ENCODE measurements at regions not wholly inside any gene's neighbourhood (a gene's known extent, or its start where the extent isn't known, plus 50 kb on each side); places are given as distances from the start of the nearest gene placed in this dataset.

DNA sequence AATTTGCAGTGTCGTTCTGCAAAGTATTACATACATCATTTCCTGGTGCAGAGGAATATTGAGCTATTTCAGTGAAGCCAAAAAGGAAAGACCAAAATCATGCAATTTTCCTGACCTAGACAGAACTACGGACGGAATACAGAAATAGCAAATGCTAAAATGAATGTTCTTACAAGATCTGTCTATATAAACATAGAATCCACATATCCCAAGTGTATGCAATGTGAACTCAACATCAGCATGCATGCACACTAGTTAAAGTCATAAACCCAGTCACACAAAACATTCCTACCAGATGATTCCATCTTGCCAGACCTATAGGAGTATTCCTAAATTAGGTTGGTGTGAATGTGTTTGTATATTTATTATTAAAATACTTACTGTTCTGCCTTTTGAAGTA lies 383.7 kb upstream of the ZNF507 start:
- H3K4me3 ChIP-seq (ENCODE audit: low read length), result no peak overlapping the region
- H3K9me2 ChIP-seq (replicated peaks; ENCODE audit: insufficient read depth, low read length), result no peaks in the 10 kb centered on the region
- peaks cover 60% of the 10 kb centered on the region for H3K27me3 ChIP-seq (replicated peaks; ENCODE audit: insufficient read depth, low read length)
- DNase-seq, result no peak
- no peaks in the 10 kb centered on the region for H3F3A ChIP-seq (ENCODE audit: insufficient read depth, low read length)
- no peak overlapping the region for H3K27ac ChIP-seq (ENCODE audit: low read length)
- H3K4me2 ChIP-seq (ENCODE audit: low read depth, low read length), result no peak overlapping the region
- H3K9me3 ChIP-seq (replicated peaks; ENCODE audit: insufficient read depth, low read length), result no peaks in the 10 kb centered on the region
- H3K4me1 ChIP-seq (ENCODE audit: low read length), result no peaks in the 10 kb centered on the region
- no peaks in the 10 kb centered on the region for H3K36me3 ChIP-seq (replicated peaks; ENCODE audit: insufficient read depth, low read length)
- no peaks in the 10 kb centered on the region for H3K79me2 ChIP-seq (ENCODE audit: low read length)
- no peak overlapping the region for H2AFZ ChIP-seq (ENCODE audit: low read length)
- no peak overlapping the region for H3K9ac ChIP-seq (ENCODE audit: low read length)
- TF ChIP-seq EZH2 (optimal IDR thresholded peaks at IDR 0.05; ENCODE audit: low read depth, low read length), result no peak
- TF ChIP-seq, protein P1, sequence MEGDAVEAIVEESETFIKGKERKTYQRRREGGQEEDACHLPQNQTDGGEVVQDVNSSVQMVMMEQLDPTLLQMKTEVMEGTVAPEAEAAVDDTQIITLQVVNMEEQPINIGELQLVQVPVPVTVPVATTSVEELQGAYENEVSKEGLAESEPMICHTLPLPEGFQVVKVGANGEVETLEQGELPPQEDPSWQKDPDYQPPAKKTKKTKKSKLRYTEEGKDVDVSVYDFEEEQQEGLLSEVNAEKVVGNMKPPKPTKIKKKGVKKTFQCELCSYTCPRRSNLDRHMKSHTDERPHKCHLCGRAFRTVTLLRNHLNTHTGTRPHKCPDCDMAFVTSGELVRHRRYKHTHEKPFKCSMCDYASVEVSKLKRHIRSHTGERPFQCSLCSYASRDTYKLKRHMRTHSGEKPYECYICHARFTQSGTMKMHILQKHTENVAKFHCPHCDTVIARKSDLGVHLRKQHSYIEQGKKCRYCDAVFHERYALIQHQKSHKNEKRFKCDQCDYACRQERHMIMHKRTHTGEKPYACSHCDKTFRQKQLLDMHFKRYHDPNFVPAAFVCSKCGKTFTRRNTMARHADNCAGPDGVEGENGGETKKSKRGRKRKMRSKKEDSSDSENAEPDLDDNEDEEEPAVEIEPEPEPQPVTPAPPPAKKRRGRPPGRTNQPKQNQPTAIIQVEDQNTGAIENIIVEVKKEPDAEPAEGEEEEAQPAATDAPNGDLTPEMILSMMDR (IDR thresholded peaks at IDR 0.05; ENCODE audit: low read length), result no peak
- TF ChIP-seq EZH2phosphoT487 (IDR thresholded peaks at IDR 0.05; ENCODE audit: low read length), result no peak
- no peaks in the 10 kb centered on the region for H4K20me1 ChIP-seq (ENCODE audit: insufficient read depth, low read length)

DNA sequence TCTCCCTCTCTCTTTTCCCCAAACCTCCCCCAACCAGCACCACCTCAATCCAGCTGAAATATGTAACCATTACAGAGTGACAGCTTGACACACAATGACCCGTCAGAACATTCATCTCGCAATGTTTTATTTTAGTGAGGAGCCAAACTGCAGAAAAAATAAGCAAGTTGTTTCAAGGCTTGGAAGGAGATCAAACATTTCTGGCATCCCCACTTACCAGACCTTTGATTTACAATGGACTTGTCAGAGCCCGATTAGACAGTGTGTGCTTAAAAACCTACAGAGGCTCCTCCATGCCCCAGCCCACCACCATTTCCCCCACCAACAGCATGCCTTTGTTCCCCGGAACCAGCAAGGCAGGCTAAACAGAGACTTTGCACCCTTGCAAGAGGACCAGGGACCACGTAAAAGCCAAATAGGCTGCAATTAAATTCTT lies 382.8 kb upstream of the ZNF507 start:
- H4K20me1 ChIP-seq (ENCODE audit: insufficient read depth, low read length), result no peaks in the 10 kb centered on the region
- no peak overlapping the region for H3K9ac ChIP-seq (ENCODE audit: low read length)
- H3F3A ChIP-seq (ENCODE audit: insufficient read depth, low read length), result no peaks in the 10 kb centered on the region
- H3K4me3 ChIP-seq (ENCODE audit: low read length), result no peak overlapping the region
- H3K27me3 ChIP-seq (replicated peaks; ENCODE audit: insufficient read depth, low read length), result peaks cover 69% of the 10 kb centered on the region
- no peak overlapping the region for H2AFZ ChIP-seq (ENCODE audit: low read length)
- H3K9me3 ChIP-seq (replicated peaks; ENCODE audit: insufficient read depth, low read length), result no peaks in the 10 kb centered on the region
- no peaks in the 10 kb centered on the region for H3K36me3 ChIP-seq (replicated peaks; ENCODE audit: insufficient read depth, low read length)
- no peak for DNase-seq
- no peaks in the 10 kb centered on the region for H3K79me2 ChIP-seq (ENCODE audit: low read length)
- no peak overlapping the region for H3K27ac ChIP-seq (ENCODE audit: low read length)
- H3K4me1 ChIP-seq (ENCODE audit: low read length), result no peaks in the 10 kb centered on the region
- H3K4me2 ChIP-seq (ENCODE audit: low read depth, low read length), result no peak overlapping the region
- TF ChIP-seq EZH2phosphoT487 (IDR thresholded peaks at IDR 0.05; ENCODE audit: low read length), result no peak
- no peak for TF ChIP-seq EZH2 (optimal IDR thresholded peaks at IDR 0.05; ENCODE audit: low read depth, low read length)
- TF ChIP-seq, protein P1 (IDR thresholded peaks at IDR 0.05; ENCODE audit: low read length), result no peak
- H3K9me2 ChIP-seq (replicated peaks; ENCODE audit: insufficient read depth, low read length), result no peaks in the 10 kb centered on the region

DNA sequence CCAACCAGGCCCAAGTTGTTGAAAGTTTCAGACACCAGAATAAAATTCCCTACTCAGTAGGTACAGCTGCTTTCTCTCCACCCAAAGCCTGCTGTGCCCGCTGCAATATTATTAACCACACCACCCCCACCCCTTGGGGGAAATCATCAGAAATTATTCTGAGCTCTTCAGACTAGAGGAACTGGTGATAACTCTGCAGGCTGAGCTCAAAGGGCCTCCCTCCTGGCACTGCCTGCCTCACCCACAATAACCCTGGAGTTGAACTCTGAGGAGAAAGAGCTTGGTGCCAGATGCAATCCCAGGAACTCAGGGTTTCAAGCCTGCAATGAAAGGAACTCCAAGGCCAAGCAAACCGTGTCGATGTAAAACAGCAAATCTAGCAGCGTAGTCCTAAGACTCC lies 381.7 kb upstream of the ZNF507 start:
- no peaks in the 10 kb centered on the region for H3K9me3 ChIP-seq (replicated peaks; ENCODE audit: insufficient read depth, low read length)
- TF ChIP-seq EZH2phosphoT487 (IDR thresholded peaks at IDR 0.05; ENCODE audit: low read length) (no peak), EZH2 (optimal IDR thresholded peaks at IDR 0.05; ENCODE audit: low read depth, low read length) (no peak)
- TF ChIP-seq, protein P1 (IDR thresholded peaks at IDR 0.05; ENCODE audit: low read length), result no peak
- DNase-seq, result no peak
- no peaks in the 10 kb centered on the region for H3K4me1 ChIP-seq (ENCODE audit: low read length)
- H3K36me3 ChIP-seq (replicated peaks; ENCODE audit: insufficient read depth, low read length), result no peaks in the 10 kb centered on the region
- H3K9ac ChIP-seq (ENCODE audit: low read length), result no peak overlapping the region
- peaks cover 73% of the 10 kb centered on the region for H3K27me3 ChIP-seq (replicated peaks; ENCODE audit: insufficient read depth, low read length)
- no peak overlapping the region for H2AFZ ChIP-seq (ENCODE audit: low read length)
- no peak overlapping the region for H3K27ac ChIP-seq (ENCODE audit: low read length)
- H3K4me3 ChIP-seq (ENCODE audit: low read length), result no peak overlapping the region
- H3K4me2 ChIP-seq (ENCODE audit: low read depth, low read length), result no peak overlapping the region
- no peaks in the 10 kb centered on the region for H3F3A ChIP-seq (ENCODE audit: insufficient read depth, low read length)
- H3K79me2 ChIP-seq (ENCODE audit: low read length), result no peaks in the 10 kb centered on the region
- H3K9me2 ChIP-seq (replicated peaks; ENCODE audit: insufficient read depth, low read length), result no peaks in the 10 kb centered on the region
- no peaks in the 10 kb centered on the region for H4K20me1 ChIP-seq (ENCODE audit: insufficient read depth, low read length)

All from MM.1S (cell line).